Liver (tissue), 8 donors: ENCODE measurements at regions not wholly inside any gene's neighbourhood (a gene's known extent, or its start where the extent isn't known, plus 50 kb on each side); places are given as distances from the start of the nearest gene placed in this dataset.
A peak's percentile ranks its signal among the peaks of the same experiment; 100 is the strongest.

Experiments
- DNase-seq: peaks from one replicate; pipeline ENCODE4 v3.0.0-alpha.2; 2017; ENCODE audit warnings: low spot score
- H3K27ac ChIP-seq, 2 donors: one replicate each; pipeline ENCODE4 v1.7.0; 2013; ENCODE audit warnings: inconsistent platforms in 2 of 2, low read length in 2 of 2, control low read depth in 1 of 2, low read depth in 1 of 2, mild to moderate bottlenecking in 1 of 2
- H3K27me3 ChIP-seq, 4 donors: one replicate each; pipeline versions ENCODE4 v1.6.1 to v1.7.0; 2013; ENCODE audit warnings: low read length in 3 of 4, inconsistent platforms in 1 of 4, mild to moderate bottlenecking in 1 of 4, moderate library complexity in 1 of 4; ENCODE audit not compliant: control insufficient read depth in 4 of 4, insufficient read depth in 4 of 4
- H3K36me3 ChIP-seq, 4 donors: one replicate each; pipeline versions ENCODE4 v1.6.1 to v1.7.0; 2013; ENCODE audit warnings: low read length in 3 of 4, mild to moderate bottlenecking in 3 of 4, low read depth in 1 of 4, moderate library complexity in 1 of 4; ENCODE audit not compliant: control insufficient read depth in 4 of 4, insufficient read depth in 3 of 4
- H3K4me1 ChIP-seq, 4 donors: one replicate each; pipeline versions ENCODE4 v1.6.1 to v1.7.0; 2013; ENCODE audit warnings: low read length in 3 of 4, mild to moderate bottlenecking in 3 of 4, moderate library complexity in 1 of 4; ENCODE audit not compliant: control insufficient read depth in 4 of 4, insufficient read depth in 4 of 4
- H3K4me3 ChIP-seq, 3 donors: one replicate each; pipeline versions ENCODE4 v1.6.1 to v1.7.0; 2013; ENCODE audit warnings: low read length in 3 of 3, control low read depth in 1 of 3, low read depth in 1 of 3, mild to moderate bottlenecking in 1 of 3
- H3K9ac ChIP-seq, 2 donors: one replicate each; pipeline ENCODE4 v1.7.0; 2013; ENCODE audit warnings: low read length in 2 of 2, mild to moderate bottlenecking in 2 of 2, moderate library complexity in 2 of 2, control low read depth in 1 of 2, low read depth in 1 of 2
- H3K9me3 ChIP-seq, 4 donors: one replicate each; pipeline versions ENCODE4 v1.6.1 to v1.7.0; 2013; ENCODE audit warnings: low read length in 3 of 4; ENCODE audit not compliant: control insufficient read depth in 4 of 4
- FOXA1 ChIP-seq: IDR thresholded peaks from 2 replicates; pipeline ENCODE4 v1.6.1; 2016; ENCODE audit warnings: antibody characterized with exemption
- FOXA2 ChIP-seq: IDR thresholded peaks from 2 replicates; pipeline ENCODE4 v1.6.1; 2016; ENCODE audit warnings: antibody characterized with exemption
- HNF4A ChIP-seq, 2 donors: conservative IDR thresholded peaks; 2 replicates each; pipeline ENCODE4 v1.6.1; 2016; ENCODE audit warnings: antibody characterized with exemption in 2 of 2, mild to moderate bottlenecking in 2 of 2
- HNF4G ChIP-seq: IDR thresholded peaks from 2 replicates; pipeline ENCODE4 v1.6.1; 2016; ENCODE audit warnings: antibody characterized with exemption
- JUND ChIP-seq, 2 donors: IDR thresholded peaks; 2 replicates each; pipeline ENCODE4 v1.6.1; 2016; ENCODE audit warnings: antibody characterized with exemption in 2 of 2
- NR2F2 ChIP-seq: IDR thresholded peaks from 2 replicates; pipeline ENCODE4 v1.6.1; 2016; ENCODE audit warnings: antibody characterized with exemption
- RAD21 ChIP-seq, 2 donors: IDR thresholded peaks; 2 replicates each; pipeline ENCODE4 v1.6.1; 2016; ENCODE audit warnings: antibody characterized with exemption in 2 of 2, mild to moderate bottlenecking in 2 of 2
- RXRA ChIP-seq, 2 donors: IDR thresholded peaks; 2 replicates each; pipeline ENCODE4 v1.6.1; 2017 to 2018; ENCODE audit warnings: antibody characterized with exemption in 2 of 2, mild to moderate bottlenecking in 1 of 2
- SP1 ChIP-seq: IDR thresholded peaks from 2 replicates; pipeline ENCODE4 v1.6.1; 2018; ENCODE audit warnings: antibody characterized with exemption, mild to moderate bottlenecking
- TAF1 ChIP-seq: conservative IDR thresholded peaks from 2 replicates; pipeline ENCODE4 v1.6.1; 2016; ENCODE audit warnings: antibody characterized with exemption, mild to moderate bottlenecking
- YY1 ChIP-seq: IDR thresholded peaks from 2 replicates; pipeline ENCODE4 v1.6.1; 2016; ENCODE audit warnings: antibody characterized with exemption, mild to moderate bottlenecking
- WGBS: extraction: QIAGEN DNeasy Blood & Tissue Kit; methylation state at CpG from one replicate; pipeline ENCODE4 v1.1.7; 2013; 5-methylcytosine and 5-hydroxymethylcytosine counted together
- TF ChIP-seq, protein P1 (sequence below): fragments of 150-350 bp; IDR thresholded peaks from 2 replicates; pipeline ENCODE4 v1.5.1; 2017; ENCODE audit warnings: improper control_type of control experiment, low read depth, low read length; ENCODE audit not compliant: missing input control
- TF ChIP-seq, protein P2 (sequence below): IDR thresholded peaks from 2 replicates; pipeline ENCODE4 v1.6.1; 2016; ENCODE audit warnings: antibody characterized with exemption
- TF ChIP-seq, protein P3 (sequence below): IDR thresholded peaks from 2 replicates; pipeline ENCODE4 v1.6.1; 2016; ENCODE audit warnings: antibody characterized with exemption
- TF ChIP-seq, protein P4 (sequence below): IDR thresholded peaks from 2 replicates; pipeline ENCODE4 v1.6.1; 2016; ENCODE audit warnings: antibody characterized with exemption
- TF ChIP-seq, protein P5 (sequence below): IDR thresholded peaks from 2 replicates; pipeline ENCODE4 v1.6.1; 2016; ENCODE audit warnings: antibody characterized with exemption, mild to moderate bottlenecking
- donor health status: healthy.
- donor health status: healthy.
- donor health status: healthy.
- donor health status: healthy.
- donor health status: healthy.

DNA sequence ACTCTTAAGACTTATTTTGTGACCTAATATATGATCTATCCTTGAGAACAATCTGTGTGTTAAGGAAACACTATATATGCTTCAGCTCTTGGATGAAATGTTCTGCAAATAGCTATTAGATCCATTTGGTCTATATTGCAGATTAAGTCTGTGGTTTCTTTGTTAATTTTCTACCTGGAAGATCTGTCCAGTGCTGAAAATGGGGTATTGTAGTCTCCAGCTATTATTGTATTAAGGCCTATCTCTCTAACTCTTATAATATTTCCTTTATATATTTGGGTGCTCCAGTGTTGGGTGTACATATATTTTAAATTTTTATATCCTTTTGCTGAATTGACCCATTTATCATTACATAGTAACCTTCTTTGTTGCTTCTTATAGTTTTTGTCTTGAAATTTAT is 992.7 kb upstream of the CDH2 start:
- H3K27ac ChIP-seq = no peak overlapping the region
- no peaks in the 10 kb centered on the region for H3K27me3 ChIP-seq
- no peak for DNase-seq
- H3K36me3 ChIP-seq = no peaks in the 10 kb centered on the region
- no peaks in the 10 kb centered on the region for H3K4me1 ChIP-seq
- H3K9ac ChIP-seq = no peak overlapping the region
- peaks cover 0 to 3% (median 0%) of the 10 kb centered on the region in 4 donors for H3K9me3 ChIP-seq
- TF ChIP-seq, protein P1, sequence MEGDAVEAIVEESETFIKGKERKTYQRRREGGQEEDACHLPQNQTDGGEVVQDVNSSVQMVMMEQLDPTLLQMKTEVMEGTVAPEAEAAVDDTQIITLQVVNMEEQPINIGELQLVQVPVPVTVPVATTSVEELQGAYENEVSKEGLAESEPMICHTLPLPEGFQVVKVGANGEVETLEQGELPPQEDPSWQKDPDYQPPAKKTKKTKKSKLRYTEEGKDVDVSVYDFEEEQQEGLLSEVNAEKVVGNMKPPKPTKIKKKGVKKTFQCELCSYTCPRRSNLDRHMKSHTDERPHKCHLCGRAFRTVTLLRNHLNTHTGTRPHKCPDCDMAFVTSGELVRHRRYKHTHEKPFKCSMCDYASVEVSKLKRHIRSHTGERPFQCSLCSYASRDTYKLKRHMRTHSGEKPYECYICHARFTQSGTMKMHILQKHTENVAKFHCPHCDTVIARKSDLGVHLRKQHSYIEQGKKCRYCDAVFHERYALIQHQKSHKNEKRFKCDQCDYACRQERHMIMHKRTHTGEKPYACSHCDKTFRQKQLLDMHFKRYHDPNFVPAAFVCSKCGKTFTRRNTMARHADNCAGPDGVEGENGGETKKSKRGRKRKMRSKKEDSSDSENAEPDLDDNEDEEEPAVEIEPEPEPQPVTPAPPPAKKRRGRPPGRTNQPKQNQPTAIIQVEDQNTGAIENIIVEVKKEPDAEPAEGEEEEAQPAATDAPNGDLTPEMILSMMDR = no peak
- TF ChIP-seq RXRA (IDR thresholded peaks at IDR 0.05) = no peak
- TF ChIP-seq, protein P2, sequence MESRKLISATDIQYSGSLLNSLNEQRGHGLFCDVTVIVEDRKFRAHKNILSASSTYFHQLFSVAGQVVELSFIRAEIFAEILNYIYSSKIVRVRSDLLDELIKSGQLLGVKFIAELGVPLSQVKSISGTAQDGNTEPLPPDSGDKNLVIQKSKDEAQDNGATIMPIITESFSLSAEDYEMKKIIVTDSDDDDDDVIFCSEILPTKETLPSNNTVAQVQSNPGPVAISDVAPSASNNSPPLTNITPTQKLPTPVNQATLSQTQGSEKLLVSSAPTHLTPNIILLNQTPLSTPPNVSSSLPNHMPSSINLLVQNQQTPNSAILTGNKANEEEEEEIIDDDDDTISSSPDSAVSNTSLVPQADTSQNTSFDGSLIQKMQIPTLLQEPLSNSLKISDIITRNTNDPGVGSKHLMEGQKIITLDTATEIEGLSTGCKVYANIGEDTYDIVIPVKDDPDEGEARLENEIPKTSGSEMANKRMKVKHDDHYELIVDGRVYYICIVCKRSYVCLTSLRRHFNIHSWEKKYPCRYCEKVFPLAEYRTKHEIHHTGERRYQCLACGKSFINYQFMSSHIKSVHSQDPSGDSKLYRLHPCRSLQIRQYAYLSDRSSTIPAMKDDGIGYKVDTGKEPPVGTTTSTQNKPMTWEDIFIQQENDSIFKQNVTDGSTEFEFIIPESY = no peak
- TF ChIP-seq SP1 = no peak
- TF ChIP-seq FOXA2 = no peak
- TF ChIP-seq HNF4A (conservative IDR thresholded peaks at IDR 0.05) = no peak
- TF ChIP-seq YY1 = no peak
- TF ChIP-seq HNF4G = no peak
- TF ChIP-seq, protein P3, sequence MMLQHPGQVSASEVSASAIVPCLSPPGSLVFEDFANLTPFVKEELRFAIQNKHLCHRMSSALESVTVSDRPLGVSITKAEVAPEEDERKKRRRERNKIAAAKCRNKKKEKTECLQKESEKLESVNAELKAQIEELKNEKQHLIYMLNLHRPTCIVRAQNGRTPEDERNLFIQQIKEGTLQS = no peak
- TF ChIP-seq NR2F2 = no peak
- no peak for TF ChIP-seq JUND (IDR thresholded peaks at IDR 0.05)
- TF ChIP-seq, protein P4, sequence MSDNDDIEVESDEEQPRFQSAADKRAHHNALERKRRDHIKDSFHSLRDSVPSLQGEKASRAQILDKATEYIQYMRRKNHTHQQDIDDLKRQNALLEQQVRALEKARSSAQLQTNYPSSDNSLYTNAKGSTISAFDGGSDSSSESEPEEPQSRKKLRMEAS = no peak
- TF ChIP-seq, protein P5, sequence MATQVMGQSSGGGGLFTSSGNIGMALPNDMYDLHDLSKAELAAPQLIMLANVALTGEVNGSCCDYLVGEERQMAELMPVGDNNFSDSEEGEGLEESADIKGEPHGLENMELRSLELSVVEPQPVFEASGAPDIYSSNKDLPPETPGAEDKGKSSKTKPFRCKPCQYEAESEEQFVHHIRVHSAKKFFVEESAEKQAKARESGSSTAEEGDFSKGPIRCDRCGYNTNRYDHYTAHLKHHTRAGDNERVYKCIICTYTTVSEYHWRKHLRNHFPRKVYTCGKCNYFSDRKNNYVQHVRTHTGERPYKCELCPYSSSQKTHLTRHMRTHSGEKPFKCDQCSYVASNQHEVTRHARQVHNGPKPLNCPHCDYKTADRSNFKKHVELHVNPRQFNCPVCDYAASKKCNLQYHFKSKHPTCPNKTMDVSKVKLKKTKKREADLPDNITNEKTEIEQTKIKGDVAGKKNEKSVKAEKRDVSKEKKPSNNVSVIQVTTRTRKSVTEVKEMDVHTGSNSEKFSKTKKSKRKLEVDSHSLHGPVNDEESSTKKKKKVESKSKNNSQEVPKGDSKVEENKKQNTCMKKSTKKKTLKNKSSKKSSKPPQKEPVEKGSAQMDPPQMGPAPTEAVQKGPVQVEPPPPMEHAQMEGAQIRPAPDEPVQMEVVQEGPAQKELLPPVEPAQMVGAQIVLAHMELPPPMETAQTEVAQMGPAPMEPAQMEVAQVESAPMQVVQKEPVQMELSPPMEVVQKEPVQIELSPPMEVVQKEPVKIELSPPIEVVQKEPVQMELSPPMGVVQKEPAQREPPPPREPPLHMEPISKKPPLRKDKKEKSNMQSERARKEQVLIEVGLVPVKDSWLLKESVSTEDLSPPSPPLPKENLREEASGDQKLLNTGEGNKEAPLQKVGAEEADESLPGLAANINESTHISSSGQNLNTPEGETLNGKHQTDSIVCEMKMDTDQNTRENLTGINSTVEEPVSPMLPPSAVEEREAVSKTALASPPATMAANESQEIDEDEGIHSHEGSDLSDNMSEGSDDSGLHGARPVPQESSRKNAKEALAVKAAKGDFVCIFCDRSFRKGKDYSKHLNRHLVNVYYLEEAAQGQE = no peak
- no peak for TF ChIP-seq FOXA1
- TF ChIP-seq RAD21 (IDR thresholded peaks at IDR 0.05) = no peak
- no peak for TF ChIP-seq TAF1
- H3K4me3 ChIP-seq = no peak overlapping the region

DNA sequence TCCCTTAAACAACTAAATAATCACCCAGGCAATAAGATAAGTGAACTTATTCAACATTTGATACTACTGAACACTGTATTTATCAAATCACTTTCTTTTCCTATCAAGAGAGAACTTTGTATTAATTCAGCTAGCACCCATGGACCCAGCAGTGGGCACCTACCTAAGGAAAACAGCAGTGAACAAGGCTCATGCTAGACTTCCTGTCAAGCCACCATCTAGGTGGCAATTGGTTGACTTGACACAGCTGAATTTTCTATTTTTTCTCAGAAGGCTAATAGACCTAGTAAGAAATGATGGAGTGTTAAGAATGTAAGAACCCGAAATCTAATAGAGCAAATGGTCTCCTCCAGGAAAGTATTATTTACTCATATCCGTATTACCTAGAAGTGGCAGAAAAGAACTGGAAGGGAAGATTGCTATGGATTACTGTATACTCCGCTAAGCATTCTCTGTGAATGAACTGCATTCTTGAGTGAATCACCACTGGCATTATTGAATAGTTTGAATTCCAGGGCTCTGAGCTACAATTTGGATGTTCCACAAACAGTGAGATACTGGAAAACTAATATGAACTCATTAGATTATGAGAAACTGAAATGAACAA is 988.2 kb upstream of the CDH2 start:
- Histone ChIP-seq H3K27ac (no peak overlapping the region), H3K9ac (no peak overlapping the region), H3K4me3 (no peak overlapping the region), H3K27me3 (no peaks in the 10 kb centered on the region), H3K4me1 (no peaks in the 10 kb centered on the region), H3K9me3 (no peaks in the 10 kb centered on the region), H3K36me3 (no peaks in the 10 kb centered on the region)
- no peak for DNase-seq
- no peak for TF ChIP-seq HNF4G
- no peak for TF ChIP-seq FOXA1
- peak in 1 of 2 donors; percentile 34 for TF ChIP-seq JUND (IDR thresholded peaks at IDR 0.05)
- no peak for TF ChIP-seq NR2F2
- TF ChIP-seq, protein P4 = no peak
- 80% methylated on average over 3 of the region's 3 CpGs for WGBS
